NT2/D1 (cell line): ENCODE measurements at regions not wholly inside any gene's neighbourhood (a gene's known extent, or its start where the extent isn't known, plus 50 kb on each side); places are given as distances from the start of the nearest gene placed in this dataset.
"Not testable (repeated sequence)": the region's sequence is repeated elsewhere in the genome, so short reads cannot be mapped to it uniquely, and the experiment has no call there.

Experiments
- DNase-seq: peaks from one replicate; pipeline ENCODE4 v3.0.0-alpha.2; 2011; ENCODE audit warnings: low read depth, low spot score
- H3K27me3 ChIP-seq: 2 replicates; pipeline ENCODE4 v1.6.0; 2011; ENCODE audit warnings: mild to moderate bottlenecking; ENCODE audit not compliant: insufficient read length, insufficient read depth
- H3K36me3 ChIP-seq: 2 replicates; pipeline ENCODE4 v1.6.1; 2011; ENCODE audit warnings: mild to moderate bottlenecking, low read length, mixed read lengths; ENCODE audit not compliant: insufficient read depth, insufficient read length
- H3K4me1 ChIP-seq: 2 replicates; pipeline ENCODE4 v1.5.1; 2011; ENCODE audit not compliant: insufficient read depth, insufficient read length
- H3K4me3 ChIP-seq: 2 replicates; pipeline ENCODE4 v1.5.1; 2011; ENCODE audit warnings: low read depth; ENCODE audit not compliant: insufficient read length
- H3K9ac ChIP-seq: 2 replicates; pipeline ENCODE4 v1.6.0; 2011; ENCODE audit warnings: low read depth; ENCODE audit not compliant: insufficient read length
- H3K9me3 ChIP-seq: 2 replicates; pipeline ENCODE4 v1.5.1; 2011; ENCODE audit warnings: mild to moderate bottlenecking, low read length; ENCODE audit not compliant: insufficient read depth
- SUZ12 ChIP-seq: IDR thresholded peaks from 2 replicates; pipeline ENCODE4 v1.6.1; 2011; ENCODE audit not compliant: insufficient read length, insufficient read depth; ENCODE audit errors: extremely low read depth
- YY1 ChIP-seq: IDR thresholded peaks from 2 replicates; pipeline ENCODE4 v1.6.1; 2011; ENCODE audit not compliant: insufficient read length, insufficient read depth
- ZNF274 ChIP-seq: IDR thresholded peaks from 2 replicates; pipeline ENCODE4 v1.6.1; 2011; ENCODE audit warnings: mild to moderate bottlenecking, low read depth, low read length

DNA sequence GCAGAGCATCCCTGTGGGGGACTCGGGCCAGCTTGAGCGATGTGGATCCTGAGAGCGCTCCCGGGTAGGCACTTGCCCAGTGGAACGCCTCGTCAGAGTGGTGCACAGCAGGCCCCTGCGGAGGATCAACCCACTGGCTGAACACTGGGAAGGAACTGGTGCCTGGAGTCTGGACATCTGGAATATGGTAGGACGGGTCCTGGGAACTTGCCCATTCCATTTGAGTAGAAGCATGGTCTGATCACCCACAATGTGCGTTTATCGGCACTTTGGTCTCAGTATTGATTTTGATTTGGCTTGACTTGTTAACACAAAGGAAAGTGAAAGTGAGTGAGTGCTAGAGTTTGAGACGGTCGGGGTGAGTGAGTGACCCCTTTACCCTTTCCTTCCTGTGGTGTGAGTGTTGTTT lies 1336.2 kb upstream of the CHAC2 start:
- Histone ChIP-seq H3K4me1 (no peaks in the 10 kb centered on the region), H3K9ac (no peak overlapping the region), H3K27me3 (no peaks in the 10 kb centered on the region), H3K9me3 (peaks cover 4% of the 10 kb centered on the region; the same call in 1 of the 2 replicates), H3K4me3 (no peak overlapping the region), H3K36me3 (no peaks in the 10 kb centered on the region)
- TF ChIP-seq ZNF274 (no peak), SUZ12 (no peak), YY1 (no peak)
- no peak for DNase-seq

GRCh38 chr2:52429740-52430139 lies 1337.9 kb upstream of the CHAC2 start:
- no peak overlapping the region for H3K9ac ChIP-seq
- no peaks in the 10 kb centered on the region for H3K36me3 ChIP-seq
- DNase-seq, result no peak
- no peaks in the 10 kb centered on the region for H3K4me1 ChIP-seq
- TF ChIP-seq ZNF274 (no peak), YY1 (no peak), SUZ12 (no peak)
- no peaks in the 10 kb centered on the region; the same call in 1 of the 2 replicates for H3K9me3 ChIP-seq
- H3K27me3 ChIP-seq, result no peaks in the 10 kb centered on the region
- no peak overlapping the region for H3K4me3 ChIP-seq

DNA sequence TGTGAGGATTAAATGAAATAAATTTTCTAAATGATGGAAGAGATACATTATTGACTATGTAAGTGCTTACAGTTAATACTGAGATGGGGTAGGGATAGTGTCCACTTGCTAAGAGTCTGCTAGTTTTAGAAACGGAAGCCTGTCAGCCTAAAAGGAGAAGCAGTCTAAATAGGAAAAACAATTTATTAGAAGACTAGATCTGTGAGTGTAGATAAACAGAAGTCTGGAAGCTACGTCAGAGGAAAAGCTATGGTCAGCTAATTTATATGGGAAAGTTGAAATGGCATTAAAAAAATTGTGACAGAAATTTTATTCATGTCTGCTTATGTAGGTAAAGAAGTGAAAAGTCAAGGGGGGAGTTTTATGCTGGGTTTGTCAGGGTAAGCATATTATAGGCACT lies 1338.4 kb upstream of the CHAC2 start:
- Histone ChIP-seq H3K9ac (no peak overlapping the region), H3K9me3 (no peaks in the 10 kb centered on the region; the same call in 1 of the 2 replicates), H3K27me3 (no peaks in the 10 kb centered on the region), H3K4me1 (no peaks in the 10 kb centered on the region), H3K4me3 (no peak overlapping the region), H3K36me3 (no peaks in the 10 kb centered on the region)
- DNase-seq, result no peak
- TF ChIP-seq ZNF274, result no peak
- TF ChIP-seq YY1, result no peak
- no peak for TF ChIP-seq SUZ12

DNA sequence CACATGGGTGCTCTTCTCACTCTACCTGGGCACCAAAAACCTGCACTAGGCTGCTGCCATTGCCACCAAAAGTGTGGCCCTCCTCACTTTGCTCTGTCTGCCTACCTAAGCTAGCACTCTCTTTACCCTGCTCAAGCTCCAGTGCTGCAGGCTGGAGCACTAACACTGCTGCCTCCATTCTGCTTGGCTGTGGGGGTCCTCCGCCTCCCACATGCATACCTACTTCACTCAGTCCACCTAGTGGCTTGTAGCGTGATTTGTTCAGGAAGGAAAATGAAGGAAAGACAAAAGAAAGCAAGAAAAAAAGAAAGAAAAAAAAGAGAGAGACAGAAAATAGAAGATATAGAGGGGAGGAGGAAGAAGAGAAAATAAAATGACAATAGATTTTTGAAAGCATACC lies 1339.4 kb upstream of the CHAC2 start:
- no peaks in the 10 kb centered on the region for H3K27me3 ChIP-seq
- H3K36me3 ChIP-seq, result no peaks in the 10 kb centered on the region
- H3K4me1 ChIP-seq, result no peaks in the 10 kb centered on the region
- no peak for TF ChIP-seq SUZ12
- TF ChIP-seq ZNF274, result no peak
- TF ChIP-seq YY1, result no peak
- DNase-seq, result no peak
- H3K9me3 ChIP-seq, result no peaks in the 10 kb centered on the region; the same call in 1 of the 2 replicates
- H3K4me3 ChIP-seq, result no peak overlapping the region
- H3K9ac ChIP-seq, result no peak overlapping the region

- TF ChIP-seq YY1 (no peak), SUZ12 (no peak), ZNF274 (no peak)
- H3K9me3 ChIP-seq, result peaks cover 13% of the 10 kb centered on the region
These were observed 1343.9 kb upstream of the CHAC2 start for GRCh38 chr2:52423655-52424054.

GRCh38 chr2:52423111-52423510 lies 1344.5 kb upstream of the CHAC2 start:
- Histone ChIP-seq H3K27me3 (no peaks in the 10 kb centered on the region), H3K4me3 (no peak overlapping the region), H3K4me1 (no peaks in the 10 kb centered on the region), H3K36me3 (no peaks in the 10 kb centered on the region), H3K9ac (no peak overlapping the region), H3K9me3 (peaks cover 14% of the 10 kb centered on the region)
- no peak for DNase-seq
- TF ChIP-seq SUZ12 (no peak), ZNF274 (no peak), YY1 (no peak)

More at GRCh38 chr2:52423655-52424054, 1343.9 kb upstream of the CHAC2 start:
- no peak for DNase-seq
- Histone ChIP-seq H3K27me3 (no peaks in the 10 kb centered on the region), H3K4me3 (no peak overlapping the region), H3K4me1 (no peaks in the 10 kb centered on the region), H3K9ac (no peak overlapping the region), H3K36me3 (no peaks in the 10 kb centered on the region)

DNA sequence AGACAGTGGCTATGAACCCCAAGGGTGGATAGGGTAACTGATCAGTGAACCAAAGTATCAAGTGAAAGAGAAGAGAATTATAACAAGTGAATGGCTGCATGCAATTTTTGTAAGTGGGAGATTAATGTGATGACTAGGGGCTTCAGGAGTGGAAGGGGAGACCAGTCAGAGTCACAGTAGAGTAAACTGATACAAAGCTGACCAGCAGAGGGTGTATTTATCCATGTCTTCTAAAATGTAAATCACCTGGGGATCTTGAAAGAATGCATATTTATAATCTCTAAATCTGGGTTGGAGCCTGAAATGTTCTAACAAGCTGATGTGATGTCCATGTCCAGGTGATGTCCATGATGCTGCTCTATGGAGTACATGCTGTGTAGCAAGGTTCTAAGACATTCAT lies 1351.3 kb upstream of the CHAC2 start:
- no peak for TF ChIP-seq SUZ12
- no peak for TF ChIP-seq YY1
- no peak for TF ChIP-seq ZNF274
- H3K9me3 ChIP-seq, result peaks cover 16% of the 10 kb centered on the region
- no peak overlapping the region for H3K4me3 ChIP-seq
- H3K9ac ChIP-seq, result no peak overlapping the region
- no peak for DNase-seq
- H3K27me3 ChIP-seq, result no peaks in the 10 kb centered on the region
- no peaks in the 10 kb centered on the region for H3K4me1 ChIP-seq
- no peaks in the 10 kb centered on the region for H3K36me3 ChIP-seq

- no peaks in the 10 kb centered on the region for H3K36me3 ChIP-seq
- DNase-seq, result no peak
- H3K9me3 ChIP-seq, result peaks cover 14% of the 10 kb centered on the region
- no peak for TF ChIP-seq SUZ12
- no peak for TF ChIP-seq YY1
- TF ChIP-seq ZNF274, result no peak
- H3K4me3 ChIP-seq, result no peak overlapping the region
- H3K9ac ChIP-seq, result no peak overlapping the region
- no peaks in the 10 kb centered on the region for H3K27me3 ChIP-seq
- H3K4me1 ChIP-seq, result no peaks in the 10 kb centered on the region
These were observed 1352.9 kb upstream of the CHAC2 start for GRCh38 chr2:52414561-52415295.

DNA sequence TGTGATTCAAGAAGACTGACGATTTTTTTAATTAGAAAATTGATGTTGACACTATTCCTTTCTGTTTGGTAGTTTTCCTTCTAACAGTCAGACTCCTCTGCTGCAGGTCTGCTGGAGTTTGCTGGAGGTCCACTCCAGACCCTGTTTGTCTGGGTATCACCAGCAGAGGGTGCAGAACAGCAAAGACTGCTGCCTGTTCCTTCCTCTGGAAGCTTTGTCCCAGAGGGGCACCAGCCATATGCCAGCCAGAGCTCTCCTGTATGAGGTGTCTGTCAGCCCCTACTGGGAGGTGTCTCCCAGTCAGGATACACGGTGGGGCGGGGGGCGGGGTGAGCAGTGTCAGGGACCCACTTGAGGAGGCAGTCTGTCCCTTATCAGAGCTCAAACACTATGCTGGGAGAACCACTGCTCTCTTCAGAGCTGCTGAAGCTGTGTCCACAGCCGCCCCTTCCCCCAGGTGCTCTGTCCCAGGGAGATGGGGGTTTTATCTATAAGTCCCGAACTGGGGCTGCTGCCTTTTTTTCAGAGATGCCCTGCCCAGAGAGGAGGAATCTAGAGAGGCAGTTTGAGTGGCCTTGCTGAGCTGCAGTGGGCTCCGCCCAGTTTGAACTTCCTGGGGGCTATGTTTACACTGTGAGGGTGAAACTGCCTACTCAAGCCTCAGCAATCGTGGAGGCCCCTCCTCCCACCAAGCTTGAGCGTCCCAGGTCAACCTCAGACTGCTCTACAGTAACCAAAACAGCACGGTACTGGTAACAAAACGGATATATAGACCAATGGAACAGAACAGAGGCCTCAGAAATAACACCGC lies 1358.1 kb upstream of the CHAC2 start:
- DNase-seq, H3K27me3 ChIP-seq, H3K9ac ChIP-seq, H3K9me3 ChIP-seq, H3K36me3 ChIP-seq, H3K4me3 ChIP-seq, H3K4me1 ChIP-seq: not testable (repeated sequence)
